Right lung (tissue), 2 donors: ENCODE measurements at regions not wholly inside any gene's neighbourhood (a gene's known extent, or its start where the extent isn't known, plus 50 kb on each side); places are given as distances from the start of the nearest gene placed in this dataset.
A peak's percentile ranks its signal among the peaks of the same experiment; 100 is the strongest.
"Not testable (repeated sequence)": the region's sequence is repeated elsewhere in the genome, so short reads cannot be mapped to it uniquely, and the experiment has no call there.

Experiments
- DNase-seq, 2 donors: peaks; one replicate each; pipeline ENCODE4 v3.0.0-alpha.2; 2013

DNA sequence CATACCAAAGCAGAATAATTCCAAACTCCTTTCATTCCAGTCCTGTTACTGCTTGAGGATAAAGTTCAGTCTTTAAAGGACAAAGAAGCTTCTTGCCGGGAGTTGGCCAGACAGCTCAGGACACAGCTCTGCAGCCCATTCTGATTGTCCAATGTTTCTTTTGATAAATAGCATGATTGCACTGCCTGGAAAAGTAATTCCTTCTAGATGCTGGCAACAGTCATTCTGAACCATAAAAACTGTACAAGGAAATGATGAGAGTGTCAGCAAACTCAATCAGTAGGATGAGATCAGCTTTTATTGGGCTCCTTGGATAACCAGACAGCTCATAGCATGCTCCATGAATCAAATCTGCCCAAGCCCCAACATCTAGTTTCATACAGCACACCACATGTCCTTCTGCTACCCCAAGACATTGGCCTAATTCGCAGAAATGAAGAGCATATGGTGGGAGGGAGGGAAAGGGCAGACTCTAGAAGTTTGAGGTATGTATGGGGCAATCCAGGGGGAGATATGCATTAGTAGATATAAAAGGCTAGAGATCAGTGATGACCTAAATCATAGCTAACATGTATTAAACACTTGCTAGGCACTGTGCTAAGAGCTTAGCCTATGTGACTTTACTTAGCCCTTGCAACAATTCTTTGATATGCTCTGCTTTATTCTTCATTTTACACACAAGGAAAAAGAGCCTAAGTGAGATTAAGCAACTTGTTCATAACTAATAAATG, 219.9 kb upstream of the NREP start:
- no peak for DNase-seq

DNA sequence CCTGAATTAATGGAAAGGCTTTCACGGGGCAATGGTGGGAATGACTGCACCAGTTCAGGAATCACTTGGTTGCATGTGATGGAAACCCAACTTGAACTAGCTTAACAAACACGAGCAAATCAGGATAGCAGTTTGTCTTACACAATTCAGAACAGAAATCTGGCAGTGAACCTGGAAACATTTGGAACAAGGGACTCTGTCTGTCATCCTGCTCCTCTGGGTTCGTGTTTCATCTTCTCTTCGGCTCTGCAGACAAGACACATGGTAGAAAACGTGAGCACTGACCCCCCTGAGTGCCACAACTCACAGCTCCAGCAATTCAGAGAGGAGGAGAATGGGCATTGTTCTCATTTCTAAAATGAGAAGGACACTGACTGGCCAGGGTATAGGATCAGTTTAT, 218.1 kb upstream of the NREP start:
- no peak for DNase-seq

- peak; percentile 28 to 32 for DNase-seq
These were observed 217.0 kb upstream of the NREP start for GRCh38 chr5:111973961-111974360.

DNA sequence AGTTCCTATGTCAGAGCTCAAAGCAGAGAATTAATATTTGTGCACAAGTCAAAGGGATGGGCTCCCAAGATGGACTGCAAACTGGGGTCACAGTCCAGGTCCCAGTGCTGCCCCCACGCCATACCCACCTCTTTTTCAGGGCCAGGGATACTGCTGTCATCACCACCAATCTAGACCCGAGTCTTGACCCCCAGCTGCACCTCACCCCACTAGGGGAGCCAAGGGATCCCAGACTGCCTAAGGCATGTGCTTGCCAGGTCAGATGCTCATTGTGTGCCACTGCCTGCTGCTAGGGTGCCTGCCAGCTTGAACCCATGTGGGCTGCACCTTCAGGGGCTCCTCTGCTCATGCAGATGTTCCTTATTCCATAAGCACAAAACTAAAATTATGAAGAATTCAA, 215.6 kb upstream of the NREP start:
- no peak for DNase-seq

- no peak for DNase-seq
These were observed 215.1 kb upstream of the NREP start for GRCh38 chr5:111972080-111972479.

DNA sequence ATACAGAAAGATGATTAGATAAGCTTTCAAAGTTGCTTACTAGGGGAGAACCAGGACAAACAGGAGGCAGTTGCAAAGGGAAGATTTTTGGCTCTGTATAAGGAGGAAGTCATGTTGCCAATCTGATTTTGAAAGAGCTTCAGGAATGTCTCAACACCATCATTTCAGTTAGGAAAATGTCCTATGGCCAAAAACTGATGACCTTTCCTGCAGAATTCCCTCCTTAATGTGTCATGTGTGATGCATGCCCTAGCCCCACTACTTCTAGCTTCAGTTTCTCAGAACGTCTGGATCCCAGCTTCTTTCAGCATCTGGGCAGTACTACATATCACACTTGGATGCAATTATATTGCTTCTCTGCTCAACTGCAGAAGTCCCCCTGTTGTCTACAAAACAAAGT, 211.5 kb upstream of the NREP start:
- peak; percentile 64 to 80 for DNase-seq

- DNase-seq = no peak
These were observed 210.5 kb upstream of the NREP start for GRCh38 chr5:111967463-111967862.

GRCh38 chr5:111966290-111966689, 209.3 kb upstream of the NREP start:
- DNase-seq = no peak

GRCh38 chr5:111963555-111963954, 206.6 kb upstream of the NREP start:
- no peak for DNase-seq

- DNase-seq = no peak
These were observed 205.9 kb upstream of the NREP start for GRCh38 chr5:111962906-111963305.

GRCh38 chr5:111961862-111962261, 204.9 kb upstream of the NREP start:
- DNase-seq = no peak

DNA sequence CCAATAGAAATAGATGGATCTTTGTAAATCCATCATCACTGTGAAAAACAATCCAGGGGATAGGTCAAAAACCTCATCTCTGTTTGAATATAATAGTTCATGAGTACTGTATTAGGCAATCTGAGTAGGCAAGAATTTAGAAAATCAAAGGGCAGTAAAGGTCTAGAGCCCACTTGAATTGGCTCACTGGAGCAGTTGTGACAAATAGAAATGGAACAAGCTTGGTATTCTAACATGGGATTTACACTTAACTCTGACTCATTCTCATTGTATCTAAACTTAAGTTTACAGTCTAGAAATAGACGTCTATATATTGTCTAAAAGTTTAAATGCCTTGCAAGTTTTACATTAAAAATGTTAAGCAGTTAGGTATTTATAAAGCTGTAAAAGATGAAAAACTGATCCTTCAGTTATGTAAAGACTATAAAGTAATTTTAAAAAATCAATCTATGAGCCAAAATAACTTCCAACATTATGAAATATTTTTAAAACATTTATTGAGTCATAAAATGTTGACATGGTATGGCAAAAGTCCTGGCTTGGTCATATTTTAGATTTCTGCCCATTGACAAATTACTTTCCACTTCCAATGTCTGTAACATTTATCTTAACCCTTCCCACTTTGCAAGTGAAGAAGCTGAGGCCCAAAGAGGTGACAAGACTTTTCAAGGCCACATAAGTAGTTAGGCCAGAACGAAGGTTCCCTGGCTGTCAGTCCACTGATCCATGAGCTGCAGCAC, 203.7 kb upstream of the NREP start:
- no peak for DNase-seq

DNA sequence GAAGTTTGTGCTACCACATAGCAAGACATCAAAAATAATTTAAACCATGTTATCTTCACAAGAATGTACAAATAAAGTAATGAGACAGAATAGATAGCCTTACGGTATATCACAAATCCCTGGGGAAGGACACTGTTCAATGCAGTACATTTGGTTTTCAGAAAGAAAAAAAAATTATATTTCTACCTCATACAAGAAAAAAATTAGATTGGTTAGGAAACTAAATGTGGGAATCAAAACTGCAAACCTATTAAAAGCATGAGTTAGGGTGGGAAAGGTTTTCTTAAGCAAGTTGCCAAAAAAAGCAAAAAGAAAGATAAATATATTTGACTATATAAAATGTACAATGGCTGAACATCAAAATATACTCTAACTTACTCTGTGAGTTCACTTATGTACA, 201.9 kb upstream of the NREP start:
- no peak for DNase-seq

- DNase-seq = not testable (repeated sequence)
These were observed 199.8 kb upstream of the NREP start for GRCh38 chr5:111956765-111957164.

- DNase-seq = no peak
These were observed 197.8 kb upstream of the NREP start for GRCh38 chr5:111954516-111955395.

- no peak for DNase-seq
These were observed 196.5 kb upstream of the NREP start for GRCh38 chr5:111953351-111954127.

GRCh38 chr5:111952555-111952954, 195.6 kb upstream of the NREP start:
- no peak for DNase-seq

- DNase-seq = no peak
These were observed 193.7 kb upstream of the NREP start for GRCh38 chr5:111950660-111951059.

DNA sequence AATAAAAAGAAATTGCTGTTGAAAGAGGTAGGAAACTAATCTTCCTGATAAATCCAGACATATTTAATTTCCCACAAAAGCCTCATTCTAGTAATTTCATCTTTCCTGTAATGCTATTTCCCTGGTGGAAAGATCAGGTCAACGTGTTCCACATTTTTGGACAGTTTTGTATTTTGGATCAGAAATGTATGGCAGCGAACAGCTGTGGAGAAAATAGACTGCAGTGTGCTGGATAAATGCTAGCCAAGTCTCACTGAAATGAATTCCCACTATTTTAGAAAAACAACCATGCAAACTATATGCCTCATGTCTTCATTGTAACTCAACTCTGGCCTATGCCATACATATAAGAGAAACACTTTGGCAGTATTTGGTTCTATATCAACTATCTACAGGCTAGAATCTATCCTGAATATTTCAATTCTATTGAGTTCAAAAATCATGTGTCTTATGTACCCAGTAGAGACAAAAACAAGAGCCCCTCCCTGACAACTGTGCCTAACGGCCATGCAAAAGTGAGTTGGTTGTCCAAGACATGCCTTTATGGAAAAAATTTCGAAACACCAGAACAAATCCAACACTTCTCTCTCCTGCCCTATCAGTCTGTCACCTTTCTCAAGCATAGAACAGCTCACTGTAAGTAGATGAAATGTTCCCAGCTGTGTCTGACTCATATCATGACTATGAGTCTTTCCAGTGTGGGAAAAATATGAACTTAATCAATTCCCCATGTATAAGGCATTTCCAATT, 191.3 kb upstream of the NREP start:
- DNase-seq = no peak

DNA sequence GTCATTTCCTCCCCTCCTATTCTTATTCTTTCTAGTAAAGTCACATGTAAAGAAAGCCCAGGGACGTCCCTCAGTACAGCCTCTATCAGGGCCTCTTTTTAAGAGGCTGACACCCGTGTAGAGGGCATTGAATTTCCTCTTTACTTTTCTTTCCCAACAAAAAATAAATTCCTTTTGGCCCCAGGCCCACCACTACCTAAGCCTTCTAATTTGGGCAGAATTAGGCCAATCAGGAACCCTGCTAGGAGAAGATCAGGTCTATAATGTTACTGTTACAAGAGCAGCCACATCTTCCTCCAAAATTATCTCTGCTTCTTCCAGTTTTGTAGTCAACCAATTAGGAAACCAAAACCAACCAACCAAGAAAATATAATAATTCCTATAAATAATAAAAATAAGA, 189.6 kb upstream of the NREP start:
- DNase-seq = no peak

DNA sequence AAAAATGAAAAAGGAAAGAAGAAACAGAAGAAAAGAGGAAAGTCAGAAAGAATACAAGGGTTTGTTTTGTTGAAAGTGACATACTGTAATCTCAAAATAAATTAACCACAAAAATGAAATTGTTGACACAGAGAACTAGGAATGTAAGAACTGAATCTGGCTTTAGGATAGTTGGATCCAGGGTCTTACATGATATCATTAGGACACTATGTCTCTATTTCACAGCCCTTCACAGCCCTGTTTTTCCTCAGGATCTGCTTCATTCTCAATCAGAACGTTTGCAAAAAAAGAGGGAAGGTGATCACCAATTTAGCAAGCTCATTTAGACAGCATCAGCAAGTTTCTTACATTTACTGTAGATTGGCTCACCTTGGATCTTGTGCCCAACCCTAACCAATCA, 188.5 kb upstream of the NREP start:
- no peak for DNase-seq
